IPS-20b (cell line): ENCODE measurements at regions not wholly inside any gene's neighbourhood (a gene's known extent, or its start where the extent isn't known, plus 50 kb on each side); places are given as distances from the start of the nearest gene placed in this dataset.

Experiments used
- H3K27ac ChIP-seq: one replicate; pipeline ENCODE4 v1.5.1; 2013; ENCODE audit warnings: low read length
- H3K27me3 ChIP-seq: 2 replicates; pipeline ENCODE4 v1.6.1; 2013; ENCODE audit warnings: mild to moderate bottlenecking, low read length, inconsistent platforms; ENCODE audit not compliant: insufficient read depth
- H3K36me3 ChIP-seq: 2 replicates; pipeline ENCODE4 v1.6.1; 2013; ENCODE audit warnings: low read depth, mild to moderate bottlenecking, inconsistent platforms, low read length, moderate library complexity; ENCODE audit not compliant: insufficient read depth
- H3K4me1 ChIP-seq: 2 replicates; pipeline ENCODE4 v1.6.1; 2013; ENCODE audit warnings: mild to moderate bottlenecking, control low read depth, inconsistent platforms, low read length, moderate library complexity; ENCODE audit not compliant: insufficient read depth
- H3K4me3 ChIP-seq: 2 replicates; pipeline ENCODE4 v1.5.1; 2013; ENCODE audit warnings: mild to moderate bottlenecking, low read length, inconsistent platforms
- H3K9ac ChIP-seq: 2 replicates; pipeline ENCODE4 v1.6.1; 2013; ENCODE audit warnings: low read depth, mild to moderate bottlenecking, inconsistent platforms, low read length, moderate library complexity
- H3K9me3 ChIP-seq: 2 replicates; pipeline ENCODE4 v1.6.1; 2013; ENCODE audit warnings: mild to moderate bottlenecking, low read depth, low read length, inconsistent platforms; ENCODE audit not compliant: insufficient read depth

DNA sequence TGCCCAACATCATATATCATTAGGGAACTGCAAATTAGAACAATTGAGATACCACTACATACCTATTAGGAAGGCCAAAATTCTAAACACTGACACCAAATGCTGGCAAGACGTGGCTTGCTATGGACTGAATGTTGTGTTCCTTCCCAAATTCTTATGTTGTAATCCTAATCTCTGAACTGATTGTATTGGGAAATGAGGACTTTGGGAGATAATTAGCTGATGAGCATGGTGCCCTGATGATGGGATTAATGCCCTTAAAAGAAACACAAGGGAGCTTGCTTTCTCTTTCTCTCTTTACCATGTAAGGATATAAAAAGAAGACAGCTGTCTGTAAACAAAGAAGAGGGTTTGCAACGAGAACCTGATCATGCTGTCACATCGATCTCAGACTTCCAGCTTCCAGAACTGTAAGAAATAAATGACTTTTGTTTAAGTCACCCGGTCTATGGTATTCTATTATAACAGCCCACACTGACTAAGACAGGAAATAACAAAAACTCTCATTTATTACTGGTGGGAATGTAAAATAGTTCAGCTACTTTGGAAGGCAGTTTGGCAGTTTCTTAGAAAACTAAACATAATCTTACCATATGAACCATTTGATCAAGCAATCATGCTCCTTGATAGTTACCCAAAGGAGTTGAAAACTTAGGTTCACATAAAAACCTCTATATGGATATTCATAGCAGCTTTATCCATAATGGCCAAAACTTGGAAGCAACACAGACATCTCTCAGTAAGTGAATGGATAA is 458.3 kb upstream of the CBLB start:
- Histone ChIP-seq H3K27me3 (no peaks in the 10 kb centered on the region), H3K9ac (no peak overlapping the region), H3K4me1 (no peaks in the 10 kb centered on the region; the same call in 1 of the 2 replicates), H3K36me3 (no peaks in the 10 kb centered on the region; the same call in 1 of the 2 replicates), H3K9me3 (peaks cover 13% of the 10 kb centered on the region; the same call in 1 of the 2 replicates), H3K4me3 (no peak overlapping the region), H3K27ac (no peak overlapping the region)

DNA sequence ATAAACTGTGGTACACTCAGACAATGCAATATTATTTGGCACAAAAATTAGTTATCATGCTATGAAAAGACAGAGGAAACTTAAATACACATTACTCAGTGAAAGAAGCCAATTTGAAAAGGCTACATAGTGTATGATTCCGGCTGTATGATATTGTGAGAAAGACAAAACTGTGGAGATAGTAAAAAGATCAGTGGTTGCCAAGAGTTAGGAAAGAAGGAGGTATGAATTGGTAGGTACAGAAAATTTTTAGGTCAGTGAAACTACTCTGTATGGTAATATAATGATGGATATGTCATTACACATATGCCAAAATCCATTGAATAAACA is 458.8 kb upstream of the CBLB start:
- Histone ChIP-seq H3K27ac (no peak overlapping the region), H3K4me1 (no peaks in the 10 kb centered on the region; the same call in 1 of the 2 replicates), H3K36me3 (no peaks in the 10 kb centered on the region; the same call in 1 of the 2 replicates), H3K27me3 (no peaks in the 10 kb centered on the region), H3K4me3 (no peak overlapping the region), H3K9ac (no peak overlapping the region), H3K9me3 (peaks cover 13% of the 10 kb centered on the region; the same call in 1 of the 2 replicates)

DNA sequence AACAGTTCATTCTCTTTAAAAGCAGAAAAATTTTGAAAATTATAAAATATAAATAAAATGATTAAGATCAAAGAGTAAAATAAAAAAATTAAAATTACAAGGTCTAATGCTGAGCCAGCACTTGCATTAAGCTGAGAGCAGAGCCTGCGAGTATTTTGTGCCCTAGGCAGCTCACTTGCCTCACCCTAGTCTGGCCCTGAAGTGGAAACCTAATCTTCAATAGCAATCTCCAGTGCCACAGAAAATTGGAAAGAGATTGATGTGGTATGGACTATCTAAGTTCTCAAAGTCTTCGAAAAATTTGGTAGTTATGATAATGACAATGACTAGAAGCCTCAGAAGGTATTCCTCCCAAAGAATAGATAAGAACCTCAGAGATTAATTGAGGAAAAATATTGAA is 459.4 kb upstream of the CBLB start:
- no peaks in the 10 kb centered on the region for H3K27me3 ChIP-seq
- peaks cover 13% of the 10 kb centered on the region; the same call in 1 of the 2 replicates for H3K9me3 ChIP-seq
- no peaks in the 10 kb centered on the region; the same call in 1 of the 2 replicates for H3K4me1 ChIP-seq
- no peaks in the 10 kb centered on the region; the same call in 1 of the 2 replicates for H3K36me3 ChIP-seq
- H3K4me3 ChIP-seq, result no peak overlapping the region
- no peak overlapping the region for H3K9ac ChIP-seq
- no peak overlapping the region for H3K27ac ChIP-seq

DNA sequence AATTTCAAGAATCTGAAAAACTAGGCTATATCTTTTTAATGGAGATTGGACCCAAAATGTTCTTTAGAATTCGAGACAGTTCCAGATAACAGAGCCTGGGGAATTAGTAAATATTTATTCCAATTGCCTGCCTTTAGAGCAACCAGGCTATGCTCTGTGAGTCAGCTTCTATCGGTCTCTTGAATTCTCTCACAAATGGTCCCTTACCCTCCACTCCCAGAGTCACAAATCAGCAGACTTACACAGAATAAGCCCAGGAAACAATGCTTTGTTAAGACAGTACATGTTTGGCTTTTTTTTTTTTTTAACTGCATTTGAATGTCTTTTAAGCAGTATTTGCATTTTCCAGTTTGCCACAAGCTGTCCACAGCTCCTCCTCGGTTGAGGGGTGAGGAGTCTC is 460.7 kb upstream of the CBLB start:
- no peaks in the 10 kb centered on the region; the same call in 1 of the 2 replicates for H3K4me1 ChIP-seq
- H3K27ac ChIP-seq, result no peak overlapping the region
- H3K9me3 ChIP-seq, result peaks cover 5% of the 10 kb centered on the region; the same call in 1 of the 2 replicates
- H3K9ac ChIP-seq, result no peak overlapping the region
- H3K36me3 ChIP-seq, result no peaks in the 10 kb centered on the region
- no peaks in the 10 kb centered on the region for H3K27me3 ChIP-seq
- no peak overlapping the region for H3K4me3 ChIP-seq

DNA sequence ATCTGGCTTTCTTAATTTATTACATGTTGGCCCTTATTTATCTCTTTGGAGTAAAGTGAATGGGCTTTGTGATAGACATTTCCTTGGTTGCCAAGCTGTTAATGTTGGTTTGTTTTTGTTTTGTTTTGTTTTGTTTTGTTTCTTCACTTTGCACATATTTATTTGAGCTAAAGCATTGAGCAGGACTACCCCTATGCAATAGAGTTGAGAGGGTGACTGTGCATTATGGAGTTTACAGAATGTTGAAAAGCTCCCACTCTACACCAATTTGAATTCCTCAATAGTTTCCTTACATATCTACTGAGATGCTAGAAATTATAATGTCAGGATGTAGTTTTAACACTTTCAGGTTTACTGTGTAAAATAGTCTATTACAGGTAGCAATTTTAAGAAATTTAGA is 462.8 kb upstream of the CBLB start:
- no peak overlapping the region for H3K27ac ChIP-seq
- no peak overlapping the region for H3K4me3 ChIP-seq
- no peaks in the 10 kb centered on the region for H3K27me3 ChIP-seq
- H3K9ac ChIP-seq, result no peak overlapping the region
- no peaks in the 10 kb centered on the region for H3K36me3 ChIP-seq
- no peaks in the 10 kb centered on the region for H3K9me3 ChIP-seq
- H3K4me1 ChIP-seq, result no peaks in the 10 kb centered on the region; the same call in 1 of the 2 replicates

DNA sequence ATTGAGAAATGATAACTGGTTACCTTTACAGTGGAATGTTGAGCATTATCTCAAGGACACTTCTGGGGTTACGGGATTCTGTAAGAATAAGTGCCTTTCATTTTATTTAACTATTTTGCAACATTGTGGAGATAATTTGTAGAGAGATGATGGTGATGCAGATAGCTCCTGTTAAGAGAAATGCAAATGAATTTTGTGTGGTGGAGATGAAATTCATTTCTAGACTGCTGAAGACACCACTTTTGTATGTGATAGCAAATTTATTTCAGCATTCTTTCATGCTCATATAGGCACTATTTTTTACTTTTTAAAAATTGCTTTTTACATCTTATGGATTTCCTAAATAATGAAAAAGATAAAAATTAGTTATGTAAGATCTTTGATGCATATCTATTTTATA is 463.3 kb upstream of the CBLB start:
- H3K9ac ChIP-seq, result no peak overlapping the region
- no peaks in the 10 kb centered on the region for H3K9me3 ChIP-seq
- no peaks in the 10 kb centered on the region for H3K27me3 ChIP-seq
- no peak overlapping the region for H3K27ac ChIP-seq
- no peaks in the 10 kb centered on the region; the same call in 1 of the 2 replicates for H3K4me1 ChIP-seq
- no peak overlapping the region for H3K4me3 ChIP-seq
- no peaks in the 10 kb centered on the region for H3K36me3 ChIP-seq

DNA sequence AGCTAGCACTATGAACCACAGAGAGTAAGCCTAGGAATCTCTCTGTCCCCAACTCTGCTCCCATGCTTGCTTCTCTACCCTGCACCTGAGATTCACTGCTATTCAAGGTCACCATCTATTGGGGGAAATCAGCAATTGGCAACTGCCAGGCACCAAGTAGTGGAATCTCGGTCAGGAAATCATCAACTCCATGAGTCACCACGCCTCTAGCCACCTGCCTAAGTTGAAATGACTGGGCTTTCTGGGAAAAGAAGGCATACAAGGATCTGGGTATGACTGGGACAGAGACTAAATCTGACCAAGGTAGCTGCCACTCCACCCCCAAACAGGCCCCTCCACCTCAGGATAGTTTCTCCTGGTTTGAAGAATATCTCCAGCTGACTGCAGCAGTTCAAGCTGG is 464.1 kb upstream of the CBLB start:
- Histone ChIP-seq H3K4me1 (no peaks in the 10 kb centered on the region), H3K4me3 (no peak overlapping the region), H3K9me3 (no peaks in the 10 kb centered on the region), H3K27ac (no peak overlapping the region), H3K36me3 (no peaks in the 10 kb centered on the region), H3K9ac (no peak overlapping the region), H3K27me3 (no peaks in the 10 kb centered on the region)

DNA sequence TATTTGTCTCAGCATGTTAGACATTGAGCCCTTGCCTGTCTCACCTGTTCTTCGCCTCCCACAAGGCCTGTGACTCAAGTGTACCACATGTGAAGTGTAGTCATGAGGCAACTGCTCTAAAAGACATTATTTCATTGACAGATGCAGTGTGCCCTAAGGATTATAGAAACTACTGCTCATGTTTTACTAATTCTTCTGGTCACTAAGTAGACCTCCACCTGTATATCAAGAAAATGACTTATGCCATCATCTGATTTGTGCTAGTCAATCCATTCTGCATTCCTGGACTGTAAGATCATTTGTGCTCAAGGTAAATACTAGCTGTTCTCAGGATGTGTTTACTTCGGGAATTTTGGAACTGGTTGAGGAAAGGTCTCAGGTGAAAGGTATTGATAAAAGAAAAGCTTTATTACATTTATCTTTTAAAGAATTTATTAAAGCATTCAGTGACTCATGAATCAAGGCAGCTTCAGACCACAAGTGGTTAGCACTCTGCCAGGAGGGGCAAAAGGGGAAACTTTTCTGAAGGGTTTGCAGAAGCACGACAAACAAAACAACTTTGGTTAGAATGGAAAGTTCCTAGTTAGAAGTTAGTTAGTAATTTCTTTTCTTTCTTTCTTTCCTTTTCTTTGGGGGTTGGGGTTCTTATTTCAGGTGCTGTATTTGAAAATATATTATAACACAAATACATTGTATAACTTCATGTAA is 465.3 kb upstream of the CBLB start:
- H3K36me3 ChIP-seq, result no peaks in the 10 kb centered on the region
- H3K4me3 ChIP-seq, result no peak overlapping the region
- no peak overlapping the region for H3K27ac ChIP-seq
- no peaks in the 10 kb centered on the region for H3K4me1 ChIP-seq
- no peaks in the 10 kb centered on the region for H3K27me3 ChIP-seq
- no peaks in the 10 kb centered on the region for H3K9me3 ChIP-seq
- H3K9ac ChIP-seq, result no peak overlapping the region

DNA sequence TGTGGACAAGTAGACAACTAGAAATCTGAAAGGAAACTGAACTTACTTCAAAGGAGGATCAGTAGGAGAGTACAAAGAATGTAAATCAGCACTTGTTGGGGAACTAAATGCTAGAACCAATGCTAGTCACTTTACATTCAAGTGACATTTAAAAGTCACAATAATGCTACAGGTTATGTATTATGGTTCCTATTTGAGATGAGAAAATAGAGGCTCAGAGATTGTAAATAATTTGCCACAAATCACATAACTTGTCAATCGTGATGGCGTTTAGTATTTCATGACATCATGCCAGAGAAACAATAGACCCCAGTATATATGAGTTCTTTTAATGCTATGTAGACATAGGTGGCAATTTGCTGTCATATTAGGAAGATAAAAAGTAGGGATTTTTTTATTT is 467.8 kb upstream of the CBLB start:
- H3K27ac ChIP-seq, result no peak overlapping the region
- no peaks in the 10 kb centered on the region for H3K4me1 ChIP-seq
- H3K9ac ChIP-seq, result no peak overlapping the region
- no peaks in the 10 kb centered on the region for H3K36me3 ChIP-seq
- H3K27me3 ChIP-seq, result no peaks in the 10 kb centered on the region
- no peak overlapping the region for H3K4me3 ChIP-seq
- no peaks in the 10 kb centered on the region for H3K9me3 ChIP-seq

DNA sequence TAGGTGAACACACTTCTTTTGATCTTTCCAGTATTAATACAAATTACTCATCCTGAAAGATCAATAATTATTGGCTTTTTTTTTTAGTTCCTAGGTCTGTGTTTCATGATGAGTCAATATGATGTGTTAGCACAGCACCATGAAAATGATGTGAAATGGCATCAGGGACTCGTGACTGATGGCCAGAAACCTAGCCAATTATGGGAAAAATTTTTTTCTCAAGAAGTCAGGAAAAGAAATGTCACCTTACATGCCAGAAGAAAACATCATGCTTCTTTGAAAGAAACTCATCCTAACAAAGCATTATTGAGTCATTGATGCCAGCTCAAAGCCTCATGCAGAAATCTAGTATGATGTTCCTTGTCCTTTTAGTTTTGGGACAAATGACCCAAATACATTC is 468.3 kb upstream of the CBLB start:
- Histone ChIP-seq H3K27ac (no peak overlapping the region), H3K4me3 (no peak overlapping the region), H3K4me1 (no peaks in the 10 kb centered on the region), H3K9ac (no peak overlapping the region), H3K27me3 (no peaks in the 10 kb centered on the region), H3K36me3 (no peaks in the 10 kb centered on the region), H3K9me3 (no peaks in the 10 kb centered on the region)

DNA sequence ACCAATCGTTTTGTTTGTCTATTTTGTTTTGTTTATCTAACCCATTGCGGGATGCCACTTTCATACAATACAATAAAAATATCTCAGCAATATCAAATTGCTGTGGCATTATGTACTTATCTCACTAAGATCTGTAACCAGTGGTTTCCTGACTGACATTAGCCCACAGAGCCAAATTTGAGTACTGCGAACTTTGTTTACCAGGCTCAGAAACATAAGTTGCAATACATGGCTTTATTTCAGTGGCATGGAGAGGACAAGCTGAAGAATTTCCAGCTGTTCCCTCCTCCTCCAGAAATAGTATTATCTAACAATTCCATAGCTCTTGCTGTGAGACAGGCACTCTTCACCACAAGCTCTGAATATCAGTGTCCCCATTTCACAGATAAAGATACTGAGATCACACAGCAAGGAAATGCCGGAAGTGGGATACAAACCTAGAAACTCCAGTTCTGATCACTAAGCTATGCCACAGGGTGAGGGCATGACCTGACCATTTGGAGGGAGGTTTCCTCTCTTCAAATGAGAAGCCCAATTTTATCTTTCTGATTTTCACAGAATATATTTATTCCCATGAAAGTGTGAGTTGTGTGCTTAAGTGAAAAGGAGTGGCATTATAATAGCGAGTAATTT is 469.9 kb upstream of the CBLB start:
- no peak overlapping the region for H3K9ac ChIP-seq
- no peaks in the 10 kb centered on the region for H3K27me3 ChIP-seq
- H3K9me3 ChIP-seq, result no peaks in the 10 kb centered on the region
- H3K27ac ChIP-seq, result no peak overlapping the region
- no peak overlapping the region for H3K4me3 ChIP-seq
- no peaks in the 10 kb centered on the region for H3K36me3 ChIP-seq
- no peaks in the 10 kb centered on the region for H3K4me1 ChIP-seq

DNA sequence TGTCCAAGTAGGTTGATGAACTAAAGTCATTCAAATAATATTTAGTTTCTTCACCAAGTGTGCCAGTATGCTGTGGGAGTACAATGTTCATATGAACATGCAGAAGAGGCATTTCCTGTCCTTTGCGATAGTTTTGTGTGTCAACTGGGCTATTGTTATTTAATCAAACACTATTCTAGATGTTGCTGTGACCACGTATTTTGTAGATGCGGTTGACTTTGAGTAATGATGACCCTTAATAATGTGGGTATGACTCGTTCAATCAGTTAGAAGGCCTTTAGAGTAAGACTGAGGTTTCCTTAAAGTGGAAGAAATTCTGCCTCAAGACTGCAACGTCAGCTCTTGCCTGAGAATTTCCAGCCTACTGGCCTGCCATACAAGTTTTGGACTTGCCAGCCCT is 470.7 kb upstream of the CBLB start:
- H3K9ac ChIP-seq, result no peak overlapping the region
- no peaks in the 10 kb centered on the region for H3K9me3 ChIP-seq
- H3K4me1 ChIP-seq, result no peaks in the 10 kb centered on the region
- no peak overlapping the region for H3K4me3 ChIP-seq
- H3K27me3 ChIP-seq, result no peaks in the 10 kb centered on the region
- H3K36me3 ChIP-seq, result no peaks in the 10 kb centered on the region
- no peak overlapping the region for H3K27ac ChIP-seq
